Progenitor cell of endocrine pancreas (in vitro differentiated cells): ENCODE measurements at regions not wholly inside any gene's neighbourhood (a gene's known extent, or its start where the extent isn't known, plus 50 kb on each side); places are given as distances from the start of the nearest gene placed in this dataset.

Source experiments
- DNase-seq: peaks from one replicate; pipeline ENCODE4 v3.0.0; 2021; ENCODE audit warnings: low spot score; ENCODE audit not compliant: unreplicated experiment
- H3K27ac Mint-ChIP-seq: 2 replicates; pipeline ENCODE4 v1.8.0; 2021; ENCODE audit warnings: mild to moderate bottlenecking, moderate library complexity, mixed read lengths
- H3K27me3 Mint-ChIP-seq: 2 replicates; pipeline ENCODE4 v1.8.0; 2021; ENCODE audit warnings: mixed read lengths
- H3K36me3 Mint-ChIP-seq: 2 replicates; pipeline ENCODE4 v1.8.0; 2022; ENCODE audit warnings: mixed read lengths; ENCODE audit not compliant: insufficient read depth
- H3K4me1 Mint-ChIP-seq: 2 replicates; pipeline ENCODE4 v1.8.0; 2021; ENCODE audit warnings: low read depth, mixed read lengths
- H3K4me3 Mint-ChIP-seq: 2 replicates; pipeline ENCODE4 v1.8.0; 2021; ENCODE audit warnings: low read depth, mild to moderate bottlenecking, moderate library complexity, mixed read lengths
- H3K9me3 Mint-ChIP-seq: 2 replicates; pipeline ENCODE4 v1.8.0; 2021; ENCODE audit warnings: low read depth, mixed read lengths
- CTCF ChIP-seq: fragments of 200-600 bp; sonication (generic); IDR thresholded peaks from one replicate; pipeline ENCODE4 v1.5.0; 2021; ENCODE audit warnings: antibody characterized with exemption, mild to moderate bottlenecking; ENCODE audit not compliant: unreplicated experiment

- H3K9me3 Mint-ChIP-seq, result peaks cover 3% of the 10 kb centered on the region
- DNase-seq, result peak; percentile 39
- no peak overlapping the region for H3K4me3 Mint-ChIP-seq
- no peak overlapping the region for H3K27ac Mint-ChIP-seq
- no peaks in the 10 kb centered on the region for H3K27me3 Mint-ChIP-seq
- no peaks in the 10 kb centered on the region for H3K36me3 Mint-ChIP-seq
- TF ChIP-seq CTCF, result peak; percentile 75
- no peaks in the 10 kb centered on the region for H3K4me1 Mint-ChIP-seq
These were observed 545.2 kb downstream of the C4orf33 start for GRCh38 chr4:129641179-129641578.

- no peak overlapping the region for H3K4me3 Mint-ChIP-seq
- no peaks in the 10 kb centered on the region for H3K9me3 Mint-ChIP-seq
- no peaks in the 10 kb centered on the region for H3K27me3 Mint-ChIP-seq
- H3K27ac Mint-ChIP-seq, result no peak overlapping the region
- TF ChIP-seq CTCF, result no peak
- no peaks in the 10 kb centered on the region for H3K36me3 Mint-ChIP-seq
- DNase-seq, result no peak
- H3K4me1 Mint-ChIP-seq, result no peaks in the 10 kb centered on the region
These were observed 549.5 kb downstream of the C4orf33 start for GRCh38 chr4:129645461-129645860.

GRCh38 chr4:129668092-129668491, 572.1 kb downstream of the C4orf33 start:
- TF ChIP-seq CTCF, result no peak
- Mint-ChIP-seq H3K27me3 (no peaks in the 10 kb centered on the region), H3K27ac (no peak overlapping the region), H3K4me3 (no peak overlapping the region), H3K4me1 (no peaks in the 10 kb centered on the region), H3K9me3 (no peaks in the 10 kb centered on the region), H3K36me3 (no peaks in the 10 kb centered on the region)
- no peak for DNase-seq

GRCh38 chr4:129672941-129673340, 577.0 kb downstream of the C4orf33 start:
- no peak for DNase-seq
- H3K27me3 Mint-ChIP-seq, result no peaks in the 10 kb centered on the region
- TF ChIP-seq CTCF, result no peak
- H3K27ac Mint-ChIP-seq, result no peak overlapping the region
- H3K4me1 Mint-ChIP-seq, result no peaks in the 10 kb centered on the region
- no peaks in the 10 kb centered on the region for H3K36me3 Mint-ChIP-seq
- no peak overlapping the region for H3K4me3 Mint-ChIP-seq
- H3K9me3 Mint-ChIP-seq, result peaks cover 11% of the 10 kb centered on the region

GRCh38 chr4:129675036-129675435, 579.1 kb downstream of the C4orf33 start:
- no peak for DNase-seq
- Mint-ChIP-seq H3K9me3 (peaks cover 11% of the 10 kb centered on the region), H3K27me3 (no peaks in the 10 kb centered on the region), H3K4me1 (no peaks in the 10 kb centered on the region), H3K4me3 (no peak overlapping the region), H3K36me3 (no peaks in the 10 kb centered on the region), H3K27ac (no peak overlapping the region)
- TF ChIP-seq CTCF, result no peak
